WTC11 (cell line): ENCODE measurements at regions not wholly inside any gene's neighbourhood (a gene's known extent, or its start where the extent isn't known, plus 50 kb on each side); places are given as distances from the start of the nearest gene placed in this dataset.

Experiments
- ATAC-seq: fragments of 200-7000 bp; cut with Tn5 transposase; 2 replicates; pipeline ENCODE4 v1.10.0; 2021; ENCODE audit warnings: mild to moderate bottlenecking, moderate library complexity
- CTCF ChIA-PET: fragments of 300-600 bp; sonication (Branson Sonifier 250); formaldehyde crosslinking; loops from one replicate; lab custom pipeline; 2021; ENCODE audit warnings: antibody characterized with exemption; lab: Charles Lee
- POLR2A ChIA-PET: fragments of 350-600 bp; sonication (Branson Sonifier 250); formaldehyde crosslinking; loops from one replicate; lab custom pipeline; 2021; ENCODE audit warnings: antibody characterized with exemption; lab: Charles Lee
- DNase-seq: peaks from one replicate; pipeline ENCODE4 v3.0.0; 2021; ENCODE audit warnings: low spot score
- H3K27ac Mint-ChIP-seq: 2 replicates; pipeline ENCODE4 v1.8.0; 2021; ENCODE audit warnings: mixed read lengths
- H3K27me3 Mint-ChIP-seq: 2 replicates; pipeline ENCODE4 v1.8.0; 2021; ENCODE audit warnings: low read depth, mild to moderate bottlenecking, moderate library complexity, mixed read lengths
- H3K36me3 Mint-ChIP-seq: 2 replicates; pipeline ENCODE4 v1.8.0; 2021; ENCODE audit warnings: mixed read lengths
- H3K4me1 Mint-ChIP-seq: 2 replicates; pipeline ENCODE4 v1.8.0; 2022; ENCODE audit warnings: mixed read lengths
- H3K4me3 Mint-ChIP-seq: 2 replicates; pipeline ENCODE4 v1.8.0; 2021; ENCODE audit warnings: mild to moderate bottlenecking, moderate library complexity, mixed read lengths
- H3K9me3 Mint-ChIP-seq: 2 replicates; pipeline ENCODE4 v1.8.0; 2021; ENCODE audit warnings: mixed read lengths
- FOXJ3 ChIP-seq: sonication (generic); formaldehyde crosslinking; IDR thresholded peaks from 2 replicates; pipeline ENCODE4 v1.9.0; 2021; ENCODE audit warnings: missing genetic modification reagents, mild to moderate bottlenecking, borderline replicate concordance
- MYBL2 ChIP-seq: sonication (generic); formaldehyde crosslinking; IDR thresholded peaks from 2 replicates; pipeline ENCODE4 v1.8.1; 2023; ENCODE audit warnings: mild to moderate bottlenecking, moderate library complexity, missing genetic modification reagents
- NFE2L1 ChIP-seq: sonication (generic); formaldehyde crosslinking; IDR thresholded peaks from 2 replicates; pipeline ENCODE4 v1.8.1; 2023; ENCODE audit warnings: missing genetic modification reagents
- ZNF121 ChIP-seq: sonication (generic); formaldehyde crosslinking; IDR thresholded peaks from 2 replicates; pipeline ENCODE4 v1.8.0; 2023; ENCODE audit warnings: missing genetic modification reagents
- ZNF138 ChIP-seq: sonication (generic); formaldehyde crosslinking; conservative IDR thresholded peaks from 2 replicates; pipeline ENCODE4 v1.8.1; 2022; ENCODE audit warnings: mild to moderate bottlenecking, moderate library complexity, missing genetic modification reagents
- ZNF219 ChIP-seq: sonication (generic); formaldehyde crosslinking; IDR thresholded peaks from 2 replicates; pipeline ENCODE4 v1.8.0; 2023; ENCODE audit warnings: missing genetic modification reagents, mild to moderate bottlenecking, borderline replicate concordance
- ZNF232 ChIP-seq: sonication (generic); formaldehyde crosslinking; IDR thresholded peaks from 2 replicates; pipeline ENCODE4 v1.8.0; 2022; ENCODE audit warnings: mild to moderate bottlenecking, missing genetic modification reagents
- ZNF263 ChIP-seq: sonication (generic); formaldehyde crosslinking; IDR thresholded peaks from 2 replicates; pipeline ENCODE4 v1.8.1; 2022; ENCODE audit warnings: low read depth, mild to moderate bottlenecking, moderate library complexity, missing genetic modification reagents
- TF ChIP-seq, protein P1 (sequence below): sonication (generic); formaldehyde crosslinking; IDR thresholded peaks from 2 replicates; pipeline ENCODE4 v1.8.0; 2022; ENCODE audit warnings: mild to moderate bottlenecking, missing genetic modification reagents
- TF ChIP-seq, protein P2 (sequence below): sonication (generic); formaldehyde crosslinking; IDR thresholded peaks from 2 replicates; pipeline ENCODE4 v1.8.0; 2022; ENCODE audit warnings: mild to moderate bottlenecking, missing genetic modification reagents
- TF ChIP-seq, protein P3 (sequence below): sonication (generic); formaldehyde crosslinking; IDR thresholded peaks from 2 replicates; pipeline ENCODE4 v1.8.0; 2022; ENCODE audit warnings: missing genetic modification reagents
- TF ChIP-seq, protein P4 (sequence below): fragments of 250-450 bp; sonication (Bioruptor Pico); IDR thresholded peaks from 2 replicates; pipeline ENCODE4 v1.9.0; 2021; ENCODE audit warnings: mild to moderate bottlenecking
- TF ChIP-seq, protein P5 (sequence below): sonication (generic); formaldehyde crosslinking; IDR thresholded peaks from 2 replicates; pipeline ENCODE4 v1.8.1; 2022; ENCODE audit warnings: low read depth, missing genetic modification reagents, borderline replicate concordance
- TF ChIP-seq, protein P6 (sequence below): sonication (generic); formaldehyde crosslinking; IDR thresholded peaks from 2 replicates; pipeline ENCODE4 v1.8.1; 2022; ENCODE audit warnings: low read depth, mild to moderate bottlenecking, moderate library complexity, missing genetic modification reagents, borderline replicate concordance
- TF ChIP-seq, protein P7 (sequence below): fragments of 200-600 bp; IDR thresholded peaks from 2 replicates; pipeline ENCODE4 v1.8.0; 2022; ENCODE audit warnings: antibody characterized with exemption
- TF ChIP-seq, protein P8 (sequence below): fragments of 250-450 bp; sonication (Bioruptor Pico); IDR thresholded peaks from 2 replicates; pipeline ENCODE4 v1.9.0; 2021; ENCODE audit warnings: moderate library complexity, mild to moderate bottlenecking, inconsistent platforms, borderline replicate concordance
- TF ChIP-seq, protein P9 (sequence below): sonication (generic); formaldehyde crosslinking; IDR thresholded peaks from 2 replicates; pipeline ENCODE4 v1.8.1; 2023; ENCODE audit warnings: mild to moderate bottlenecking, missing genetic modification reagents, moderate library complexity

DNA sequence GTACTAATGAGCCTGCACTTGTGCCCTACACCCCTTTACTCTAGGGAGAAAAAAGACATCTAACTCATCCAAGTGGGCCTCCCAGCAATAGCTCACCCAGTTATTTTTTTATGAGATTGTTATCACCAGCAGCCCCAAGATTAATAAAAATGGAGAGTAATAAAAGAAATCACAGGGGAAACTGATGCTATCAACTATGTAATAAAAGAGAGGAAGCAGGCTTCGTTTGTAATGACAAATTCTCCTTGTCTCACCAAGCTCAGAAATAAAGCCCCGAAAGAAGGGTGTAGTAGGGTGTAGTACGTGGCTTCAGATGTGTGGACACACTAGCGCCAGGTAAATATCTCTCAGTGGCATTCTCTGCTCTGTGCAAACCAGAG lies 204.9 kb downstream of the USP12 start (continued):
- TF ChIP-seq, protein P1, sequence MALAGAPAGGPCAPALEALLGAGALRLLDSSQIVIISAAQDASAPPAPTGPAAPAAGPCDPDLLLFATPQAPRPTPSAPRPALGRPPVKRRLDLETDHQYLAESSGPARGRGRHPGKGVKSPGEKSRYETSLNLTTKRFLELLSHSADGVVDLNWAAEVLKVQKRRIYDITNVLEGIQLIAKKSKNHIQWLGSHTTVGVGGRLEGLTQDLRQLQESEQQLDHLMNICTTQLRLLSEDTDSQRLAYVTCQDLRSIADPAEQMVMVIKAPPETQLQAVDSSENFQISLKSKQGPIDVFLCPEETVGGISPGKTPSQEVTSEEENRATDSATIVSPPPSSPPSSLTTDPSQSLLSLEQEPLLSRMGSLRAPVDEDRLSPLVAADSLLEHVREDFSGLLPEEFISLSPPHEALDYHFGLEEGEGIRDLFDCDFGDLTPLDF (CRISPR knock-in tag), result no peak
- TF ChIP-seq, protein P2, sequence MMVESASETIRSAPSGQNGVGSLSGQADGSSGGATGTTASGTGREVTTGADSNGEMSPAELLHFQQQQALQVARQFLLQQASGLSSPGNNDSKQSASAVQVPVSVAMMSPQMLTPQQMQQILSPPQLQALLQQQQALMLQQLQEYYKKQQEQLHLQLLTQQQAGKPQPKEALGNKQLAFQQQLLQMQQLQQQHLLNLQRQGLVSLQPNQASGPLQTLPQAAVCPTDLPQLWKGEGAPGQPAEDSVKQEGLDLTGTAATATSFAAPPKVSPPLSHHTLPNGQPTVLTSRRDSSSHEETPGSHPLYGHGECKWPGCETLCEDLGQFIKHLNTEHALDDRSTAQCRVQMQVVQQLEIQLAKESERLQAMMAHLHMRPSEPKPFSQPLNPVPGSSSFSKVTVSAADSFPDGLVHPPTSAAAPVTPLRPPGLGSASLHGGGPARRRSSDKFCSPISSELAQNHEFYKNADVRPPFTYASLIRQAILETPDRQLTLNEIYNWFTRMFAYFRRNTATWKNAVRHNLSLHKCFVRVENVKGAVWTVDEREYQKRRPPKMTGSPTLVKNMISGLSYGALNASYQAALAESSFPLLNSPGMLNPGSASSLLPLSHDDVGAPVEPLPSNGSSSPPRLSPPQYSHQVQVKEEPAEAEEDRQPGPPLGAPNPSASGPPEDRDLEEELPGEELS (CRISPR knock-in tag), result no peak
- TF ChIP-seq ZNF121, result no peak
- TF ChIP-seq FOXJ3 (CRISPR knock-in tag), result no peak
- TF ChIP-seq, protein P3, sequence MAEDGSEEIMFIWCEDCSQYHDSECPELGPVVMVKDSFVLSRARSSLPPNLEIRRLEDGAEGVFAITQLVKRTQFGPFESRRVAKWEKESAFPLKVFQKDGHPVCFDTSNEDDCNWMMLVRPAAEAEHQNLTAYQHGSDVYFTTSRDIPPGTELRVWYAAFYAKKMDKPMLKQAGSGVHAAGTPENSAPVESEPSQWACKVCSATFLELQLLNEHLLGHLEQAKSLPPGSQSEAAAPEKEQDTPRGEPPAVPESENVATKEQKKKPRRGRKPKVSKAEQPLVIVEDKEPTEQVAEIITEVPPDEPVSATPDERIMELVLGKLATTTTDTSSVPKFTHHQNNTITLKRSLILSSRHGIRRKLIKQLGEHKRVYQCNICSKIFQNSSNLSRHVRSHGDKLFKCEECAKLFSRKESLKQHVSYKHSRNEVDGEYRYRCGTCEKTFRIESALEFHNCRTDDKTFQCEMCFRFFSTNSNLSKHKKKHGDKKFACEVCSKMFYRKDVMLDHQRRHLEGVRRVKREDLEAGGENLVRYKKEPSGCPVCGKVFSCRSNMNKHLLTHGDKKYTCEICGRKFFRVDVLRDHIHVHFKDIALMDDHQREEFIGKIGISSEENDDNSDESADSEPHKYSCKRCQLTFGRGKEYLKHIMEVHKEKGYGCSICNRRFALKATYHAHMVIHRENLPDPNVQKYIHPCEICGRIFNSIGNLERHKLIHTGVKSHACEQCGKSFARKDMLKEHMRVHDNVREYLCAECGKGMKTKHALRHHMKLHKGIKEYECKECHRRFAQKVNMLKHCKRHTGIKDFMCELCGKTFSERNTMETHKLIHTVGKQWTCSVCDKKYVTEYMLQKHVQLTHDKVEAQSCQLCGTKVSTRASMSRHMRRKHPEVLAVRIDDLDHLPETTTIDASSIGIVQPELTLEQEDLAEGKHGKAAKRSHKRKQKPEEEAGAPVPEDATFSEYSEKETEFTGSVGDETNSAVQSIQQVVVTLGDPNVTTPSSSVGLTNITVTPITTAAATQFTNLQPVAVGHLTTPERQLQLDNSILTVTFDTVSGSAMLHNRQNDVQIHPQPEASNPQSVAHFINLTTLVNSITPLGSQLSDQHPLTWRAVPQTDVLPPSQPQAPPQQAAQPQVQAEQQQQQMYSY (CRISPR knock-in tag), result no peak
- TF ChIP-seq, protein P4, sequence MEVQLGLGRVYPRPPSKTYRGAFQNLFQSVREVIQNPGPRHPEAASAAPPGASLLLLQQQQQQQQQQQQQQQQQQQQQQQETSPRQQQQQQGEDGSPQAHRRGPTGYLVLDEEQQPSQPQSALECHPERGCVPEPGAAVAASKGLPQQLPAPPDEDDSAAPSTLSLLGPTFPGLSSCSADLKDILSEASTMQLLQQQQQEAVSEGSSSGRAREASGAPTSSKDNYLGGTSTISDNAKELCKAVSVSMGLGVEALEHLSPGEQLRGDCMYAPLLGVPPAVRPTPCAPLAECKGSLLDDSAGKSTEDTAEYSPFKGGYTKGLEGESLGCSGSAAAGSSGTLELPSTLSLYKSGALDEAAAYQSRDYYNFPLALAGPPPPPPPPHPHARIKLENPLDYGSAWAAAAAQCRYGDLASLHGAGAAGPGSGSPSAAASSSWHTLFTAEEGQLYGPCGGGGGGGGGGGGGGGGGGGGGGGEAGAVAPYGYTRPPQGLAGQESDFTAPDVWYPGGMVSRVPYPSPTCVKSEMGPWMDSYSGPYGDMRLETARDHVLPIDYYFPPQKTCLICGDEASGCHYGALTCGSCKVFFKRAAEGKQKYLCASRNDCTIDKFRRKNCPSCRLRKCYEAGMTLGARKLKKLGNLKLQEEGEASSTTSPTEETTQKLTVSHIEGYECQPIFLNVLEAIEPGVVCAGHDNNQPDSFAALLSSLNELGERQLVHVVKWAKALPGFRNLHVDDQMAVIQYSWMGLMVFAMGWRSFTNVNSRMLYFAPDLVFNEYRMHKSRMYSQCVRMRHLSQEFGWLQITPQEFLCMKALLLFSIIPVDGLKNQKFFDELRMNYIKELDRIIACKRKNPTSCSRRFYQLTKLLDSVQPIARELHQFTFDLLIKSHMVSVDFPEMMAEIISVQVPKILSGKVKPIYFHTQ (CRISPR knock-in tag), result no peak
- TF ChIP-seq, all 79 proteins: peak for 0

DNA sequence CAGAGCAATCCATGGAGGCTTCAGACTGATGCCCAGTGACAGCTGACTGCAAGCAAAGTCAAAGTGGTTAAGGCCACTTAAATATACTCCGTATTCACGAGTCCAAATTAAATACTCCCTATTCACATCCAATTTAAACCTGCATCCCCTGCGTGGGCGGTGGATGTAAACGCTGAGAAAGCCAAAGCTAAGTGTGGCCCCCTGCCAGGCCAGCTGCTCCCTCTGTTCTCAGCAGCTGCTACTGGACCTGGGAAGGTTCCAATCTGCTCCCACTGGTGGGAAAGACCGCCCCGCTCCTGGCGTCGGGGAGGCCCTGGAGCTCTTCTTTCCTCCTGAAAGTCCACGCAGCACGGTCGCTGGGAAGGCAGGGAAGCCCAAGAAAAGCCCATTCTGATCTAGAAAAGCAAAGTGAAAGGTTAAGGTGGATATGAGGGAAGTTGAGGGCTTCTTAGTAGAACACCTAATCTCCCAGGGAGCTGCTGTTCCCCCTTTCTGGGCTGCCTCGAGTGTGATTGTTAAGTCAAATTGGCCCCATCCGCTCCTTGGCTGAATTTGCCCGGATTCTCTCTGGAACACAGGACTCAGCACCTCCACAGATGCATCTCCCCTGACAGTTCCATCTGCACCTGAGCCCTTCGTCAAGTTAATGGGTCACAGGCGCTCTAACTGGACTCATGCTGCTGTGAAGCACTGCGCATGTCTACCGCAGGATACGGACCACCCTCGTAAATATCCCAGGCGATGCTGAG lies 205.5 kb downstream of the USP12 start:
- CTCF ChIA-PET, result interaction anchor here (1.0 to 6.0 kb wide), 5 partner anchors 15 to 396 kb away, joined by 3 to 31 read pairs (median 8); no protein-coding TSS in a partner anchor
- Mint-ChIP-seq H3K9me3 (no peaks in the 10 kb centered on the region), H3K4me1 (peaks cover 10% of the 10 kb centered on the region)
- TF ChIP-seq ZNF263, result no peak
- TF ChIP-seq MYBL2 (CRISPR knock-in tag), result no peak
- TF ChIP-seq, protein P5, sequence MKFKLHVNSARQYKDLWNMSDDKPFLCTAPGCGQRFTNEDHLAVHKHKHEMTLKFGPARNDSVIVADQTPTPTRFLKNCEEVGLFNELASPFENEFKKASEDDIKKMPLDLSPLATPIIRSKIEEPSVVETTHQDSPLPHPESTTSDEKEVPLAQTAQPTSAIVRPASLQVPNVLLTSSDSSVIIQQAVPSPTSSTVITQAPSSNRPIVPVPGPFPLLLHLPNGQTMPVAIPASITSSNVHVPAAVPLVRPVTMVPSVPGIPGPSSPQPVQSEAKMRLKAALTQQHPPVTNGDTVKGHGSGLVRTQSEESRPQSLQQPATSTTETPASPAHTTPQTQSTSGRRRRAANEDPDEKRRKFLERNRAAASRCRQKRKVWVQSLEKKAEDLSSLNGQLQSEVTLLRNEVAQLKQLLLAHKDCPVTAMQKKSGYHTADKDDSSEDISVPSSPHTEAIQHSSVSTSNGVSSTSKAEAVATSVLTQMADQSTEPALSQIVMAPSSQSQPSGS (CRISPR knock-in tag), result no peak
- TF ChIP-seq, protein P6, sequence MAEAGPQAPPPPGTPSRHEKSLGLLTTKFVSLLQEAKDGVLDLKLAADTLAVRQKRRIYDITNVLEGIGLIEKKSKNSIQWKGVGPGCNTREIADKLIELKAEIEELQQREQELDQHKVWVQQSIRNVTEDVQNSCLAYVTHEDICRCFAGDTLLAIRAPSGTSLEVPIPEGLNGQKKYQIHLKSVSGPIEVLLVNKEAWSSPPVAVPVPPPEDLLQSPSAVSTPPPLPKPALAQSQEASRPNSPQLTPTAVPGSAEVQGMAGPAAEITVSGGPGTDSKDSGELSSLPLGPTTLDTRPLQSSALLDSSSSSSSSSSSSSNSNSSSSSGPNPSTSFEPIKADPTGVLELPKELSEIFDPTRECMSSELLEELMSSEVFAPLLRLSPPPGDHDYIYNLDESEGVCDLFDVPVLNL, result no peak
- TF ChIP-seq, protein P7, sequence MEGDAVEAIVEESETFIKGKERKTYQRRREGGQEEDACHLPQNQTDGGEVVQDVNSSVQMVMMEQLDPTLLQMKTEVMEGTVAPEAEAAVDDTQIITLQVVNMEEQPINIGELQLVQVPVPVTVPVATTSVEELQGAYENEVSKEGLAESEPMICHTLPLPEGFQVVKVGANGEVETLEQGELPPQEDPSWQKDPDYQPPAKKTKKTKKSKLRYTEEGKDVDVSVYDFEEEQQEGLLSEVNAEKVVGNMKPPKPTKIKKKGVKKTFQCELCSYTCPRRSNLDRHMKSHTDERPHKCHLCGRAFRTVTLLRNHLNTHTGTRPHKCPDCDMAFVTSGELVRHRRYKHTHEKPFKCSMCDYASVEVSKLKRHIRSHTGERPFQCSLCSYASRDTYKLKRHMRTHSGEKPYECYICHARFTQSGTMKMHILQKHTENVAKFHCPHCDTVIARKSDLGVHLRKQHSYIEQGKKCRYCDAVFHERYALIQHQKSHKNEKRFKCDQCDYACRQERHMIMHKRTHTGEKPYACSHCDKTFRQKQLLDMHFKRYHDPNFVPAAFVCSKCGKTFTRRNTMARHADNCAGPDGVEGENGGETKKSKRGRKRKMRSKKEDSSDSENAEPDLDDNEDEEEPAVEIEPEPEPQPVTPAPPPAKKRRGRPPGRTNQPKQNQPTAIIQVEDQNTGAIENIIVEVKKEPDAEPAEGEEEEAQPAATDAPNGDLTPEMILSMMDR, result no peak
- TF ChIP-seq, protein P8, sequence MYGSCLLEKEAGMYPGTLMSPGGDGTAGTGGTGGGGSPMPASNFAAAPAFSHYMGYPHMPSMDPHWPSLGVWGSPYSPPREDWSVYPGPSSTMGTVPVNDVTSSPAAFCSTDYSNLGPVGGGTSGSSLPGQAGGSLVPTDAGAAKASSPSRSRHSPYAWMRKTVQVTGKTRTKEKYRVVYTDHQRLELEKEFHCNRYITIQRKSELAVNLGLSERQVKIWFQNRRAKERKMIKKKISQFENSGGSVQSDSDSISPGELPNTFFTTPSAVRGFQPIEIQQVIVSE (CRISPR knock-in tag), result no peak
- TF ChIP-seq, protein P9, sequence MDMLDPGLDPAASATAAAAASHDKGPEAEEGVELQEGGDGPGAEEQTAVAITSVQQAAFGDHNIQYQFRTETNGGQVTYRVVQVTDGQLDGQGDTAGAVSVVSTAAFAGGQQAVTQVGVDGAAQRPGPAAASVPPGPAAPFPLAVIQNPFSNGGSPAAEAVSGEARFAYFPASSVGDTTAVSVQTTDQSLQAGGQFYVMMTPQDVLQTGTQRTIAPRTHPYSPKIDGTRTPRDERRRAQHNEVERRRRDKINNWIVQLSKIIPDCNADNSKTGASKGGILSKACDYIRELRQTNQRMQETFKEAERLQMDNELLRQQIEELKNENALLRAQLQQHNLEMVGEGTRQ (CRISPR knock-in tag), result no peak
- TF ChIP-seq NFE2L1 (CRISPR knock-in tag), result no peak
- no peak for TF ChIP-seq ZNF232 (CRISPR knock-in tag)
- no peak for TF ChIP-seq ZNF219
- TF ChIP-seq ZNF138 (CRISPR knock-in tag), result no peak

More for the DNA sequence above, 205.5 kb downstream of the USP12 start:
- no peak for DNase-seq
- no peaks in the 10 kb centered on the region for H3K27me3 Mint-ChIP-seq
- ATAC-seq, result no peak
- no peaks in the 10 kb centered on the region for H3K36me3 Mint-ChIP-seq
- POLR2A ChIA-PET, result no interaction called here
- no peak overlapping the region for H3K4me3 Mint-ChIP-seq
- H3K27ac Mint-ChIP-seq, result no peak overlapping the region
